NCI-H2227 treated with DMSO at 0.1 percent for 48 hours (cell line): ENCODE measurements at regions not wholly inside any gene's neighbourhood (a gene's known extent, or its start where the extent isn't known, plus 50 kb on each side); places are given as distances from the start of the nearest gene placed in this dataset.
A peak's percentile ranks its signal among the peaks of the same experiment; 100 is the strongest.

Source experiments
- DNase-seq: peaks from one replicate; lab custom pipeline; 2025; lab: John Stamatoyannopoulos, UW

- DNase-seq, result peak; percentile 38
Observed at GRCh38 chr1:195934817-195935553, 673.3 kb downstream of the KCNT2 start.

GRCh38 chr1:195933835-195934234 lies 674.4 kb downstream of the KCNT2 start:
- DNase-seq, result no peak

GRCh38 chr1:195915826-195916225 lies 692.4 kb downstream of the KCNT2 start:
- no peak for DNase-seq

GRCh38 chr1:195909061-195909460 lies 699.2 kb downstream of the KCNT2 start:
- DNase-seq, result no peak

- DNase-seq, result no peak
Observed at GRCh38 chr1:195908121-195908520, 700.1 kb downstream of the KCNT2 start.

GRCh38 chr1:195903203-195903602 lies 705.0 kb downstream of the KCNT2 start:
- no peak for DNase-seq

- DNase-seq, result no peak
Observed at GRCh38 chr1:195902779-195903178, 705.5 kb downstream of the KCNT2 start.

- DNase-seq, result no peak
Observed at GRCh38 chr1:195899762-195900352, 708.4 kb downstream of the KCNT2 start.

- DNase-seq, result no peak
Observed at GRCh38 chr1:195898924-195899323, 709.3 kb downstream of the KCNT2 start.

- no peak for DNase-seq
Observed at GRCh38 chr1:195898373-195898772, 709.9 kb downstream of the KCNT2 start.

GRCh38 chr1:195897076-195897475 lies 711.2 kb downstream of the KCNT2 start:
- DNase-seq, result no peak

GRCh38 chr1:195894411-195894810 lies 713.8 kb downstream of the KCNT2 start:
- no peak for DNase-seq

- DNase-seq, result no peak
Observed at GRCh38 chr1:195886000-195886399, 722.2 kb downstream of the KCNT2 start.

GRCh38 chr1:195878478-195878877 lies 729.8 kb downstream of the KCNT2 start:
- DNase-seq, result no peak

- DNase-seq, result no peak
Observed at GRCh38 chr1:195876792-195877191, 731.4 kb downstream of the KCNT2 start.

- no peak for DNase-seq
Observed at GRCh38 chr1:195872376-195872775, 735.9 kb downstream of the KCNT2 start.

GRCh38 chr1:195867638-195868037 lies 740.6 kb downstream of the KCNT2 start:
- DNase-seq, result no peak

GRCh38 chr1:195866781-195867222 lies 741.4 kb downstream of the KCNT2 start:
- no peak for DNase-seq

- DNase-seq, result peak; percentile 24
Observed at GRCh38 chr1:195866091-195866780, 742.0 kb downstream of the KCNT2 start.

- no peak for DNase-seq
Observed at GRCh38 chr1:195851804-195852203, 756.4 kb downstream of the KCNT2 start.

GRCh38 chr1:195851016-195851601 lies 757.1 kb downstream of the KCNT2 start:
- DNase-seq, result no peak

GRCh38 chr1:195849180-195849579 lies 759.1 kb downstream of the KCNT2 start:
- no peak for DNase-seq
